Left kidney (tissue), 1 donor: ENCODE measurements at regions not wholly inside any gene's neighbourhood (a gene's known extent, or its start where the extent isn't known, plus 50 kb on each side); places are given as distances from the start of the nearest gene placed in this dataset.
"Not testable (repeated sequence)": the region's sequence is repeated elsewhere in the genome, so short reads cannot be mapped to it uniquely, and the experiment has no call there.

Source experiments
- DNase-seq: peaks from one replicate; pipeline ENCODE4 v3.0.0-alpha.2; 2013

DNA sequence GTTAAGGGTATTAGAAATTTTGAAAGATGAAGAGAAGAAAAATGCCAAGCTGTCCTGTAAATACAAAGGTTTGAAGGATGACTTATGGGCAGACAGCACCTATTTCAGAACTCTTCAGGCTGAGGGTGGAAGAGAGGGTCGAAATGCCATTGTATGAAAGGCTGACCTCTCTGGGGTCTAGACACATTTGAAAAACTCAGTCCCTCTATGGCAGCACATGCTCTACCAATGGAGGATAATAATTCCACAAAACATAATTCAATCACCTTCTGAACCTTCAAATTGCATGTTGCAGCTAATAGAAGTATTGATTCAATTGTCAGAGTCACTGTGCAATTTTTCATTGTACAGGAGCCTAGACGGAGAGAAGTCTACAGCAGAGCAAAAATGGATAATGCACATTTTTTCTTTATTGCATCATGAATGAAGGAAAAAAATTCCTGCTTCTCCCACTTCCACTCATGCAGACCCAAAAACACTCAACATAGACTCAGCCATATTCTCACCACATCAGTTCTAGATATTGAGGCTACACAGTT is 569.1 kb downstream of the TBL1XR1 start:
- DNase-seq: no peak

DNA sequence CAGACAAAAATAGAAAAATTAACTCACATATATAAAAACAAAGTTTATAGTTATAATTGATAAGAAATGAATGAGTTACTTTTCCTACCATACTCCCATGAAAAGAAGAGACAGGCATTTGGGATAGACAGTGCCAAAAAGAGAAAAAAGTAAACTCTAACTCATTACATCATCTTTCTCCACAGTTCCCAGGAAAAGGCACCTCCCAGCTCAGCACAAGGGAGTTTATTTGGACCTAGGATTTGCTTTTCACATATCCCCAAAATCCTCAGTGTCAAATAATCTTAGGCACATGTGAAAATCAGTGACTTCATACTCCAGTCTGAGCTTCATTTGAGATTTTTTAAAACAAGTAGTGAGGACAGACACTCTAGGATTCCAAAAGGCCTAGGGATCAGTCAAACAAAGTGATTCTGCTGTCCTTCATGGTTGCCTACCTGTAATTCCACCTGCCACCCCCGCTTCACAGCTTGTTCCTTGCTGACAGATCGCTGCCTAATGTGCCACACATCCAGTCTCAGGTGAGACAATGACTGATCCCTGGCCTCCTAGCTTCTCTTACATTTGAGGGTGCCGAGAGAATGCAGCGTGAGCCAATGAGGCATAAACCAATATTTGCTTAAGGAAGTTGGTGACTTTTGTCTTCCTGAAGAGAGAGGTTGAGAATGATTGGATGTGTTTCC is 573.7 kb downstream of the TBL1XR1 start:
- no peak for DNase-seq

DNA sequence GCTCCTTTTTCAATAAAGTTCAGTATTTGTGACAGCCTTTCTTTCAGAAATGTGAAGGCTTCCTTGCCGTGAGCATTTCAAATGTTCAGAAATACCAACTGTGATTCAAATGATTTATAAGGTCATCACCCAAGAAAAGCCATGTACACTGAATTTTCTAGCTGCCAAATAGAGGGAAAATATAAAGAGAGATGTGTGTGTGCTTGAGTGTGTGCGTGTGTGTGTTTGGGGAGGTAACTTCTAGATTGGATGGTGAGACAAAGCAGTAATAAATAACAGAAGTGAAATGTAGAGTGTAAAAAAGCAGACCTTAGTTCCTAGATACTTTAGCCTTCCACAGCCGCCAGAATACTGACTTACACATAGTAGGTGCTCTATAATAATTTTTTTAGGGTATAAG is 577.4 kb downstream of the TBL1XR1 start:
- no peak for DNase-seq

DNA sequence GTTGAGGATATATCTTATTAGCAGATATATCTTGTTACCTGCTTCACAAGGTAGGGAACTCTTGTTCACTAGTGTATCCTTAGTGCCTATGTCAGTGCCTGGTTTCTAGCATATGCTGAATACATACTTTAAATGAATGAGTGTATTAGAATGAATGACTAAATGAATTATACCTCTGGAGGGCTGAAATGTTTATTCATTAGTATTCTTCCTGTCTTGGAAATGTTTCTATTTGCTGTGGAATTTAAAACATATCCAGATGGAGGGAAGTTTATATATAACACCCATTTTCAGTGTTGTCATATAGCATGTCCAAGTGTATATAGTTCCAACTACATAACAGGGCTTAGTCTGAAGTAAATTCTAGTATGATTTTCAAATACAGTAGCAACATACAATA is 581.5 kb downstream of the TBL1XR1 start:
- no peak for DNase-seq

DNA sequence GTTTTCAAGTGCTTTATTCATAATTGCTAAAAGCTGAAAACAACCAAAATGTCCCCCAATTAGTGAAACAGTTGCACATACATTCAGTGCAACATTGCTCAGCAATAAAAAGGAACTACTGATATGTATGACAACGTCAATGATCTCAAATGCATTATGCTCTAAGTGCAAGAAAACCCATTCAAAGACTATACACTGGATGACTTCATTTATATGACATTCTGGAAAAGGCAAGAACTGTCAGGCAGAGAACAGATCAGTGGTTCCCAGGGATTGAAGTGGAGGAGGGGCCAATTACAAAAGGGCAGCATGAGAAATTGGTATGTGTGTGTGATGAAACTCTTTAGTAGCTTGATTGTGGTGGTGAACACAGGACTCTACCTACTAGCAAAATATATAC is 585.6 kb downstream of the TBL1XR1 start:
- no peak for DNase-seq

DNA sequence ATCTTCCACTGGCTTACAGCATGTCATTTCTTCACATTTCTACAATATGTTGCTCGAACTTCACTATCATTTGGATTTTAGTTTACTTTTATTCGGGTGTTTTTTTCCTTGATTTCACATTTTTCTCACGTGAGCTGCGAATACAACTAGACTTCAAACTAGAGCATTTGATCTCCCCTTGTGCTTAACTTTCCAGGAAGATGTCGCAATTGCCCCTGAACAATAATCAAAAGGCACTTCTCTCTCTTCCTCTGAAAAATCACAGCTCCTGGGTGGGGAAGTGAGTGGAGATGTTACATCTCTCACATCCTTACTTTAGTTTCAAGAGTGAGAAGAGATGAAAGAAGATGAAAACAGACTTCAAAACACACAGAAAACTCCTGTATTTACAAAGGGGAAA is 587.9 kb downstream of the TBL1XR1 start:
- DNase-seq: no peak

DNA sequence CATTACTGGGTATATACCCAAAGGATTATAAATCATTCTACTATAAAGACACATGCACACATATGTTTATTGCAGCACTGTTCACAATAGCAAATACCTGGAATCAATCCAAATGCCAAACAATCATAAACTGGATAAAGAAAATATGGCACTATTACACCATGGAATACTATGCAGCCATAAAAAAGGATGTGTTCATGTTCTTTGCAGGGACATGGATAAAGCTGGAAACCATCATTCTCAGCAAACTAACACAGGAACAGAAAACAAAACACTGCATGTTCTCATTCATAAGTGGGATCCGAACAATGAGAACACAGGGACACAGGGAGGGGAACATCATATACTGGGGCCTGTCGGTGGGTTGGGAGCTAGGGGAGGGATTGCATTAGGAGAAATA is 591.7 kb downstream of the TBL1XR1 start:
- not testable (repeated sequence) for DNase-seq

DNA sequence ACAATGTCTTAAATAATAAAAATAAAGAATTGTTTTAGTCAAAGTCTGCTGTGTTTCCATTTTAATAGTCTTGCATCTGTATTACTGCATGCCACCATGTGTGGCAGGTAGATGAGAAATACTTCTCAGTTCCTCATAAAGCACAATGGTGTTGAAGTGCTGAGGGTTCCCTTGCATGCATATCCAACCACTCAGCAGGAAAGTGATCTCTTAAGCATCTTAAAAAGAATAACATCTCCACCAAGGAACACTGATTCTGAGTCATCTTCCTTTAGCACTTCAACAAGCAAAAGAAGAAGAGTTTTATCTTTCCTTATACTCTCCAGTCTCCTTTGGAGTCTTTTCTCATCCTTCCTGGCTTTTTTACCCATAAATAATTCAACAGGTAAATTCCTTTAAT is 602.0 kb downstream of the TBL1XR1 start:
- no peak for DNase-seq

DNA sequence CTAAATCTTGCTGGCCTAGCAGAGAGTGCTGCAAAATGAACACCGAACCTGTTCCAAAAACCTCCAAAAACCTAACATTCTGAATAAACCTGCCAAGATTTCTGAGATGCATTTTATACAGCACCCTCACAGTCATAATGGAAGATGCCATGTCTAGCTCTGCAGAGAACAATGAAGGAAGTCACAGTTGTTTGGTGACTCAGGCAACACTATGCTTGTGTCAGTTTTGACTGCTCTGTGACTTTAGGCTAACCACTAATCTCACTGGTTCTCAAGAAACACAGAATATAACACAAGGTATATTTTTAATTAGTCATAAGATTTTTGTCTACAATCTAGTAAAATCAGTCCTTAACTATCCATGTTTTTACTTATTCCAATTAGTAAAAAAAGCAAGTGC is 606.6 kb downstream of the TBL1XR1 start:
- no peak for DNase-seq

DNA sequence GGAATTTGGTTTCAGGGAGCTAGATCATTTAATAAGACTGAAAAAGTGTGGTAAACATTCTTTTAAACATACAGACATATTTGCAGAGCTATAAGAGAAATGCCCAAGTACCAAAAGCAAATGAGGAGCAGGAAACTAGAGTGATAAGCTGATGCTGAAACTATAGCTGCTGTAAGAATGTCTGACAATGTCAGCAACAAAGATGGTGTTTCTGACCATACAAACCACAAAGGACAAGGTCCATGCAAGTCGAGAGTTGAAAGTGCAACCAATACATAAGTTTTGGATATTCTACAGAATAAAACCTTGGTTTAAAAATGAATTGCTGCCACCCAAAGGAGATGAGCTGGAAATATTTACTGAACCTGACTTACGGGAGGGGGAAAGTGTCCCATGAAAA is 610.2 kb downstream of the TBL1XR1 start:
- no peak for DNase-seq

DNA sequence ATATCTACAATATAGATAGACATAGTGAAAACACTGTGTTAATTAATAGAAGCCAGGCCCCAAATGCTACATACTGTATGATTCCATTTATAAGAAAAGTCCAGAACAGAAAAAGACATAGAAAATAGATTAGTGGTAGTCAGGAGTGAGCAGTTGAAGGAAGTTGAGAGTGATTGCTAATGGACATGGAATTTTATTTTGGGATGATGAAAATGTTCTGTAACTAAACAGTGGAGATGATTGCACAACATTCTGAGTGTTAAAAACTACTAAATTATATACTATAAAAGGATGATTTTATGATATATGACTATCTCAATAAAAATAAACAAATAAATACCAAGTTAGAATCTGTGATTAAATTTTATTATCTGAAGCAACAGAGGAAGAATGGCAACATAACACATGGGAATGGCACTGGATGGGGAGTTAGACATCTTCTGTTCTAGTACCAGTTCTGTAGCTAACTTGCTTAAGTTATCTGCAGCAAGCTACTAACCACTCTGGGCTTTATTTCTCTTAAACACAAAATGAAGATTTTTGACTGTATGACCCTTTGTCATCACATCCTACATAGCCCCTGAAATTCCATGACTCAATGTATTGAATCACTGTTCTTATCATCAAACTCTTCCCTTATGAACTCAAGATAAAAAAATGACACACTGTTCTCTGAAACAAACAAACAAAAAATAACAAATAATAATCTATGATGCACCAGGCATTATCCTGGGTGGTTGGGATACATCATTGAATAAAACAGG is 612.7 kb downstream of the TBL1XR1 start:
- DNase-seq: no peak

DNA sequence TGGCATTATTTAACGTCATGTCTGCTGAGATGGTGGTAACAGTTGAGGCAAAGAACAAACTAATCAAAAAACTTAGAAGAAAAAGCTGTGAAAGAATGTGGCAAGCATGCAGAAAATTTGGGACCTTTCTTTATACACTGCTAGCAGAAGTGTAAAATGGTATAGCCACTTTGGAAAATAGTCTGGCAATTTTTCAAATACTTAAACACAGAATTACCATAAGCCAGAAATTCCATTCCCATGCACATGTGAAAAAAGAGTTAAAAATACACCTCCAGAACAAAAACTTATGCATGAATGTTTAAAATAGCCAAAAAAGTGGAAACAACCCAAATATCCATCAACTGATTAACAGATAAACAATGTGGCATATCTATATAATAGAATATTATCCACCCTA is 613.3 kb downstream of the TBL1XR1 start:
- no peak for DNase-seq

DNA sequence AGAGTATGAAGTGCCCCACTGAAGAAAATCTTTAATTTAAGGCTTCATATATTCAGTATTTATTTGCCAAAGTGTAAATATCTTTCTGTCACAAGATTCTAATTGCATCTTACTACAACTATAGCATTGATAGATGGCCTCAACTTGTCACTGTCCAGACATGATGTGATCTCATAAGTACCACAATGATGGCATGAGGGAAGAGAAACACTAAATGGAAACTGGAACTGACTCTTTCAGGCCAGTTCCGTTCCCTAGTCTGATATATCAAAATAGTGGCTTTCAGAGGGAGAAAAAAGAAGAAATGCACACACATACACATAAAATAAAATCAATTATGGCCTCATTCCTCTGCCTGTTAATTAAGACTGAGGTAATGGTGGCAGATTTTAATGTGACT is 615.7 kb downstream of the TBL1XR1 start:
- DNase-seq: no peak

DNA sequence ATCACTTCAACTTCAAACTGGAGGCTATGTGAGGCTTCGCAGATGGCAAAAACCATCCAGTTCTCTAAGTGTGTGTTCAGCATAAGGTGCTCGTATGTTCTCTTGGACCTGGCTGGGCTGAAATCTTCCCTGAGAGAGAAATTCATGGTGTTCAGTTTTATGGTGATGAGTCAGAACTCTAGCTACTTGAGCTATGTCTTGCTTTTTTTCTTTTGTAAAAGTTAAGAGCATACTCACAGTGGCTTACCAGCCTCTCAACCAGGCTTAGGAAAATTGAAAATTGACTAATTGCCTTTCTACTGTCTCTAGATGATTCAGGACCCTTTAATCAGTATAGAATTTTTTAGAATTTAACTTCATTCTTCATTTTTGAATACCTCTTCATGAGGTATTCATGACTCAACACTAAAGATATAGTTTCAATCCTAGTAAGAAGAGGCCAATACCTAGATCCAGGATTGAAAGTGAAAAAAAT is 617.5 kb downstream of the TBL1XR1 start:
- no peak for DNase-seq

DNA sequence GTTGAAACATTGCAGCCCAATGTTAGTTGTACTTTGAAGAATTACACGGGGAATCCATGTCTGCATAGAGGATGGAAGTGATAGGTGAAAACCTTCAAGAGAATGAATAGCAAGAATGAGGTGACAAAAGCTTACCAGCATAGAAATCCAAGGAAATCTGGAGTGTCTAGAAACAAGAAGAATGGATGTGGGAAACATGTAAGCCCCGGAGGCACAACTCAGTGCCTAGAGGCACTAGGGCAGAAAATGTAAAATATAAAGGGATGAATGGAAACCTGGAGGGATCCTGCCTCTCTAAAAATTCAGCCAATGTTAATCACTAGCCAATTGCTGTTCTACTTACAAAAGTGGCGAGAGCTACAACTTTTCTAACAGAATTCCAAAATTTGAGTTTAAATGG is 619.0 kb downstream of the TBL1XR1 start:
- no peak for DNase-seq

DNA sequence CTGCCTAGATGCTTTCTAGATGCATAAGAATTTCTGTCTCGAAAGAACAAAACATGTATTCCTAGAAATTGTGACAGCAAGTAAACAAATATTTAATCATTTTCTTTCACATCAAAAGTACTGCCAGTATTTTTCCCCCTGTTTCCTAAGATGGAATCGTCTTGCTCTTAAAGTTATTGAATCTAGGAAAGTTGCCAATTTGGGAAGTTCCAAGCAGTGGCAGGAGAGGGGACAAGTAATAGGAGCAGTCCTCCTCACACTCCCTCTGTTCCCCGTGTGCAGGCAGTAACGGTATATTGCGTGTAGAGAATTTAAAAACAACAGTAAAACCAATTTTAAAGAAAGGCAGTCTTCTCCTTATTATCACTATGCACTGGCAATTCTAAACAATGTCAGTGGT is 619.8 kb downstream of the TBL1XR1 start:
- no peak for DNase-seq

DNA sequence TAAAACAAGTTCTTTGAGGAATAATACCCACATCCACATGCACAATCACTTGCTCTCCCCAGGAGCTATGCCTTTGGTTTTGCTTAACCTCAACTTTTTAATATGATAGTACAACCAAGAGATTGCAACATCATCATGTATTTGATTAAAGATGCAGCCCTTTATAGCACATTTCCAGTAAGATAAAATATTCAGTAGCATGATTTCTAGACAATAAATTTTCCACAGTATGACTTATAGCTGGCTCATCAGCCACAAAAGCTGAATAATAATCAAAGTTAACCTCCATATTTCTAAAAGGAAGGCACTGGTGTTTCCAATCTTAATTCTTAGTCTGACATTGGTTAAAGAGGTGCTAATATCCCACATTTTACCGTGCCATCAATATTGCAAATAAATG is 622.5 kb downstream of the TBL1XR1 start:
- no peak for DNase-seq

DNA sequence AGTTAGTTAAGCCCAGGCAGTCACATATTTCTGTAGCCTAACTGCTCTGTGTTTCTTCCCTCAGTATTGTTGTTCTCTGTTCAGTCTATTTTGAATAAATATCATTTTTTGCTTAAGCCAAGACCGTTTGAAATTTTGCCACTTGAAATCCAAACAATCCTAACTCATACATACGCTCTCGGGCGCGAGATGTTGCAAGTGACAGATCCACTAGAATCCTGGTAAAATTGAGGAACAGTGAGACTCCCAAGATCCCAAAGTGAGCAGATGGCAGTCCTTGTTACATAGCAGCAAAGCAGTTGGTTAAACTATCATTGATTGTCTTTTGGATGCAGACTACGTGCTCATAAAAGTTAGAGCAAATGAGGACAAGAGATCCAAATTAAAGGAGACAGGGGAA is 625.4 kb downstream of the TBL1XR1 start:
- DNase-seq: no peak

DNA sequence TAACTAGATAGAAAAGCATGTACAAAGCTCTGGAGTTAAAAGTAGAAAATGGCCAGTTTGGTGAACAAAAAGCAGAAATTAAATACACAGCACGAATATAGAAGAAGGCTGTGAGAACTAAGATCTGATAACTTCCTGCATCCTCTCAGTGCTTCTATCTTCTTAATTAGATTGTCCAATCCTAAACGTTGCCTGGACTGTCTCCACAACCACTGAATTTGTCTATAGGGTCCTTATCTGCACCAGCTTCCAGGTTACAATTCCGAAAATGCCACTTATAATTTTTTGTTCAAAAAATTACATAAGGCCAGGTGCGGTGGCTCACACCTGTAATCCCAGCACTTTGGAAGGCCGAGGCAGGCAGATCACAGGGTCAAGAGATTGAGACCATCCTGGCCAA is 626.3 kb downstream of the TBL1XR1 start:
- DNase-seq: no peak

DNA sequence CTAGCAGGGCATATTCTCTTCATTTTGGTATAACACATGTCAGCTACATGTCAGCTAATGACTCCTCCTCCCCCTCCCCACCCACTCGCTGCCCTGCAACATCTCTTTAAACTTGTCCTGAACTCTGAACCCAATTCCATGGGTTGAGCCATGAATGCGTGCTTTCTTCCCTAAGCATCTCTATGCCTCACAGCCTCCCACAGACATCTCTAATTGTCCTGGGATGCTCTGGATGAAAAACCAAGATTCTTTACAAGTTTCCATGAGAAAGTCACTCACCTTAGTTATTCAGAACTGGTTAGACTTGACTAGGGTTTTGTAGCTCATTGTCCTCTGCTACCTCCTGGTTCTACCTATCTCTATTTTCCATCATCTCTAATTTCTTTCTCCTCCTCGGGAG is 629.1 kb downstream of the TBL1XR1 start:
- no peak for DNase-seq

DNA sequence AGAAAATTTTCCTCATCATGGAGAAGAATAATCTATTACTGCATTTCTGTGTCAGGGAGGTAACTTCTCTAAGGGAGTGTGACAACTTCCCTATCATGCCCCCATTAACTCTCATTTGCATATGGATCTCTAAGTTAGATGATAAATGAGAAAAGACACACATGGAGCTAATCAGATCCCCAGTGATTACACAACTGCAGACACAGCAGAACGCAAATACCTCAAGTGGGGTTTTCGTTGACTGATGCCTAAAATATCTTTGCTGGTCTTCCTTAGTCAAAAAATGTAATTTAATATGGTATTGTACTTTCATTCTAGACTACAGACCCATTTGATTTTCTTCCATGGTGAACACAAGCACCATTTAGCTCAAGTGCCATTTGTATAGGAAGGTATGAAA is 630.5 kb downstream of the TBL1XR1 start:
- no peak for DNase-seq

DNA sequence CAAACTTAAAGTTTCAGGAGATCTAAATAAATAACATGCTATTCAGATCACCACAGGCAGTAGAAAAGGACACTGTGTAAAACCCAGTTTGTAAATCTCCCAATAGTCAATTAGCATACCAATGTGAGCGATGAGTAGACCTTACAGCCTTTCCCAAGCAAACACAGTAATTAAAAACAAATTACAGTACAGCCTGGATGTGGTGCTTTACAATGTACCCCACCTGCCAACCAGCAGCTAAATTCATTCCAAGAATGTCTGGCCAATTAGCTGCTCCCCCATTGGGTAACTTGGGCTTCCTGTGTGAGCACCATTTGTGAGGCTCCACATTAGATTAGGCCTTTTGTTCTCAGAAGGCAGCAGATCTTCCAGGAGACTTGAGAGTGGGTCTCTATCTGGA is 635.0 kb downstream of the TBL1XR1 start:
- no peak for DNase-seq

DNA sequence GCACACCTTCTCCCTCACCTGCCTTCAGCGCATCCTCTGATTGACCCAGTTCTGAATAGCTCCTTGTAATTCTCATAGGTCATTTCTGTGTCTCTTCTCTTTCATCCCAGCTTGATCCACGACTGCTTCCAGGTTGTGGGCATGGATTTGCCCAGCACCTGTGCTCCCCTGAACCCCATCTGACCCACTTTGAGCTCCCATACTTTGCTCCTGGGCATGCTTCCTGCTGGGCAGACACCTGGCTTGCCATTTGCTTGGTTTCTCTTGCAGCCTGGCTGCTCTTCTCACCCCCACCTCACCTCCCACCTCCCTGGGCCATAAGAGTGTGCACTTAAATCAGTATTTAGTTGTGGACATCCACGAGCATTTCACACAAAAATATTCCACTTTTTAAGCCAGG is 635.5 kb downstream of the TBL1XR1 start:
- DNase-seq: no peak
